Nucleus accumbens (tissue), 56 donors: ENCODE measurements at regions not wholly inside any gene's neighbourhood (a gene's known extent, or its start where the extent isn't known, plus 50 kb on each side); places are given as distances from the start of the nearest gene placed in this dataset.
A peak's percentile ranks its signal among the peaks of the same experiment; 100 is the strongest.

Source experiments
- DNase-seq, 56 donors: peaks; one replicate each; lab custom pipeline; 2025; lab: John Stamatoyannopoulos, UW

DNA sequence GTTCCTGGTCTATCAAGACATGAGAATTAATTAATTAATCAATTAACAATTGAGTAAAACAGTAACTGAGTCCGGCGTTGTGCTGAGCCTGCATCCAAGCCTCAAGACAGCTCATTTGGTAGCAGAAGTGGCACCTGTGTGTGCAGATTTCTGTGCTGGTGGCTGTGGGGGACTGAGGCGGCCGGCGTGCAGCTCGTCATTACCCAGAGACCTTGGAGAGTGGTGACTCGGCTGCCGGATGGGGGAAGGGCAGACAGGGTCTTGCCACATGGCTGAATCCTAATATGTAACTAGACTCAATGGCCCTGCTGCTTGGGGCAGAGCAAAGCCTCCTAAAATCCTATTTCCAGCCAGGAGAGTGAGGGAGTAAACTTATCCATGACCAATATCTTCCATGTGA is 510.2 kb downstream of the TCERG1L start:
- no peak for DNase-seq

DNA sequence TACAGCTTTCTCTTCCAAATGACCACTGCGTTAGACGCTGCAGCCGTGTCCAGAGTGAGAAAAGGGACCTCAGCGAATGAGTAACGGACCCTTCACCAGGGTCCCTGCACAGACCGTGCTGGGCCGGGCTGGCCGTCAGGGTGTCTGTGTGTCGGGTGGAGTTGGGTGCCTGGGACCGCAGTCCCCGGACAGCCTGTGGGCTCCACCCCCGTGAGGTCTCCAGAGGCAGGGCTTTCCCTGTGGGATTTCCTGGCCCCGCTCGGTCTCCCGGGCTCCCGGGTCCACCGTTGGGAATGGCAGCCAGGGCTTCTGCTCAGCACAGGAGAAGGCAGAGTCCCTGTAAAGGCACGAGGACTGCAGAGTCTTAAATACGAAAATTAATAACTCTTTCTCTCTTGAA is 509.7 kb downstream of the TCERG1L start:
- no peak for DNase-seq

GRCh38 chr10:130802301-130802700 is 509.2 kb downstream of the TCERG1L start:
- DNase-seq = no peak

DNA sequence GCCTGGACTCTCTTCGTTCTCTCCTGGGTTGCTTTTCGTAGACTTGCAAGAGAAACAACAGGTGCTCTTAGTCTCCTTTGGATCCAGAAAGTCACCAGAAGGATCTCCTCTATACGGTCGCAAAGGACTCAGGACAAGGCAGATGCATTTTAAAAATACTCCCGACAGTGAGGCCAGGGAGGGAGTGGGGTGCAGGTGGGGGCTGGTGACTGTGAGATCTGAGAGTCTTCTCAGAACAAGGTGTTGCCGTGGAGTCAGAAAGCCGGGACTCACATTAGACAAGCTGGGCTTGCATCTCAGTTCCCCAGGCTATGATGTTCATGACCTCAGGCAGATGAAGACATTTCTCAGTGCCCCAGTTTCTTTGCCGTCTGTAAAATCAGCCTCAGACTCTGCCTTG is 507.2 kb downstream of the TCERG1L start:
- DNase-seq = no peak

DNA sequence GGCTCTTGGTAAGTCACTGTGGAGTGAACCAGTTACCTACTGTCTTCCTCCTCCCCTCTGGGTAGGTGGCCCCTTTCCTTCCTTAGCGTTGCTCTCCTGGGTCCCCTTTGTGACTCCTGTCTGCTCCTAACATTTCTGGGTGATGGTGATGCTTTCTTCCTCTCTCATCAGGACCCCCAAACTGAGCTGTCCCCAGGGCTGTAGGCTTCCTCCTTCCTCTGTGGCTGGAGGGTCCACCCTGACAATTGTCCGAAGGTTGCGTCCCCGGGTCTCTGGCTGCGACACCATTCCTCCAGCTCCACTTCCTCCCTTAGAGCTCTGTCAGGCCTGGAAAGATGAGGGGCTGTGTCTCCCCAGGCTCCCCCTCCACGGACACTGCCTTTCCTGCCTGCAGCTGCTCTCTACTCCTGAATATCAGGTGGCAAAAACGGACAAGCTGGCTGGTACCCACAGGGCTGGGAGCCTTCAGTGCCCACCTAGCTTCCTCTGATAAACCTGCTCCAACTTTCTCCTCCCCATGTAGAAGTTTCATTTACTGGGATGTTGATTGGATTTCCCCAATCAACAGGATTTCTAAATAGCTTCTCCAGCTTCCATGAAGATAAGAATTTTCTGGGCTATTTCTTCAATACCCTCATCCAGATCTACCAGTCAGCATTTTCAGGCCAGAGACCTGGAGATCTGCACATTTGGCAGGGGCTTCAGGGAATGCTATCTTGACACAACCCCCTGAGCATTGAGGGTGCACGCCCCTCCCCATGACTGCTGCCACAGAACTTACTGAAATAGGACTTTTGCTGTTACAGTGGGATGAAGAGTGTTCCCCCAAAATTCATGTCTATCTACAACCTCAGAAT is 506.5 kb downstream of the TCERG1L start:
- no peak for DNase-seq

- DNase-seq = no peak
Measured at GRCh38 chr10:130805635-130806030, 505.9 kb downstream of the TCERG1L start.

DNA sequence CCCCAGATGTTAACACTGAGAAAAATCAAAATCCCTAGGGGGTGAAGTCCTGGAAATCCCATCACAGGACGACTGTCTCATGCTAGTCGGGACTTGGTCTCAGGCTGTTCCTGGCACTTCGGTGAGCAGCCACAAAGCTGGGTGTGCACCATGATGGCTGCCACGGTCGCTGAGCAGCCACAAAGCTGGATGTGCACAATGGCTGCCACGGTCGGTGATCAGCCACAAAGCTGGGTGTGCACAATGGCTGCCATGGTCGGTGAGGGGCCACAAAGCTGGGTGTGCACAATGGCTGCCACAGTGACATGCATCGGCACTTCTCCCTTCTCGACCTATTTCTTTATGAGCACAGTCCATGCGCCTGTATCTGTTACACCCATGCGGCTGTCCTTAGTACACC is 505.1 kb downstream of the TCERG1L start:
- DNase-seq = no peak

- DNase-seq = no peak
Measured at GRCh38 chr10:130807096-130807495, 504.4 kb downstream of the TCERG1L start.

GRCh38 chr10:130807721-130808120 is 503.8 kb downstream of the TCERG1L start:
- DNase-seq = no peak

DNA sequence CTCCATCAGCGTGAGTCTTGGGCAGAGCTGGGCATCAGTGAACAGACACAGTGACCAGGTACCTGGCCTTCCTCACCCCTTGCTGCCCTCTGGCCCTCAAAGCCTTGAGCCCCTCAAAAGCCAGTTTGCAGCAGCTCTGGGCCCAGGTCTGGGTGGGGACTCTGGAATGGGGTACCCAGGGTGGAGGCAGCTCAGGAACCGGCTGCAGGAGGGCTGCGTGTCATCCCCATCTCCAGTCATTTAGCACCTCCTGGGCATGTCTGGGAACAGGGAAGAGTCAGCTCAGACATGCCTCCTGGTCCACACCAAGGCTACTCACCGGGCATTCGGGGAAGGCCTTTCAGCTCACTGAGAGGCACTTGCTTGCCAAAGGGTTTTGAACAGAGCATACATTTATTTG is 503.3 kb downstream of the TCERG1L start:
- DNase-seq = no peak

DNA sequence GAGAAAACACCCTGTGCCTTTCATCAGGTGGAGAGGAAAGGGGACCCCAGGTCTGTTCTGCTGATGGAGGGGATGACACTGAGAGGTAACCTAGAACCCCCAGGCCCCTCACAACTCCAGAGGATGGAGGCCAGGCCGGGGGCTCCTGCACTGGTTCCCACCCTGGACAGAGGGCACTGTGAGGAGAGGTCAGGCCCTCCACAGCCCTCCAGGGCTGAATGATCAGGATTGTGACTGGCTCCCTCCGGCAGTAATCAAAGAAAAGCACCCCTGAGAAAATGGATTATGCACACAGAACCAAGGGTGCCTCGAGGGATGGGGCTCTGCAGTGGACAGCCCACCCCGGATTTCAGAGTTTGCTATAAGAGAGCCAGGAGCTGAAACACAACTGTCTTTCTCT is 502.8 kb downstream of the TCERG1L start:
- DNase-seq = no peak

DNA sequence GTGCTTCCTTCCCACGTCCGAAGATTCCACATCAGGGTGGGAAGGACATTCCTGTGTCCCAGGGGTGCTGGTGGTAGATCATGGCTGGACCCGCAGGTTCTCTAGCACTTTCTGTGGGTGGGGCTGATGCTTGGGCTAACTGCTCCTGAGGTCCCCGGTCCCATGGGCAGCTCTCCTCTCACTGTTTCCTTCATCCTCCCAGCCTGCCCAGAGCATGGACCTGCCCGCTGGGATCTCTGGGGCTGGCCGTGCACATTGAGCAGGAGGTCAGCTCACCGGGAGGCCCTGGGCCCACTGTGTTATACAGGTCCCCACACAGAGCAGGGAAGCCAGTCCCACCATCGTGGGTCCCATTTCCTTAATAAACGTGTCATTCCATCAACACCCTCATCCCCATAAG is 502.3 kb downstream of the TCERG1L start:
- DNase-seq = no peak

- DNase-seq = peak in 9 of 56 donors; percentile 2 to 30 (median 19)
Measured at GRCh38 chr10:130809761-130810515, 501.6 kb downstream of the TCERG1L start.

DNA sequence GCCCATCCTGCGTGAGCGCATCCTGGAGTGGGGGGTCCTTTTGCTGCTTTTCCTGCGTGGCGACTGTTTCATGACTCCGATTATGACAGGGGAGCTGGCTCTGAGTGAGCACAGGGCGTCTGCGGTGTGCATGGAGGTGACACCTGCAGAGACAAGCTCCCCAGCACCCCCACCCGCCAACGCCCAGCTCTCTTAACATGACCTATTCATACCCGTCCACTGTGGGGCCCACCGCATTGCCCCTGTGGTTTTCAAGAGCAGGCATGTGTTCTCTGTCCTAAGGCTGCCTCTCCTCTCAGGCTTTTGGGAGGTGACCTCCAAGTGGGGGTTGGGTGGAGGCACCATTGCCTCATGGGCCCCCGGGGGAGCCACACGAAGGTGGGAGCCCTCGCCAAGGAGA is 500.7 kb downstream of the TCERG1L start:
- no peak for DNase-seq

DNA sequence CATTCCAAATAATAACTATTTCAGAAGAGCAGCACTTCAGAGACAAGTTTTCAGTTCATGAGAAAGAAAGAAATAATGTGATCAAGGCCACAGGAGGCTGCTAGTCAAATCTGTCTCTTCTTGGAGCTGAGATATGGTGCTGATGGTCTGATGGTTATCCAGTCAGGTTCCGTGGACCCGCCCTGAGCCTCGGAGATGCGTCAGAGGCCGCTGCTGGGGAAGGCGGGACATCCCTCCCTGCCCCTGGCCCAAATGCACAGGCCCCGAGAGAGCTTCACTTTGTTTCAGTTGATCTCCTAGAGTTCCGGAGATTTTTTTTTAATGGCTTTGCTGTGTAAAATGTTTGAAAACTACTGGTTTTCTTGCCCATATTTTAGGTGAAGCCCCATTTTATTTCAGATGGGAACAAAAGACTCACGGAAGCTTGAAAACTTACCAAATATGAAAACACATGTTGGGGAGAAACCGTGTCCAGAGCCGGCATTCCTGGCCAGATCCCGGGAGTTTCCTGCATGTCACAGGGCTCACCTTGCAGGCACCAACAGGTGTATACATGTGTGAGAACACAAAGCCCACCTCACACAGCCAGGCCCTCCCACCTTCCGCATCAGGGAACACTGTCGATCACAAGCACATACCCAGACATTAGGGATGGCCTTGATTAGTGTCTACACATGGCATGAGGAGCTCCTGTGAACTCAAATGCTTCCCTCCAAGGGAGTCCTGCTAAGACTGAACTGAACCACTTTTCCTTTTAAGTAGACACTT is 499.0 kb downstream of the TCERG1L start:
- DNase-seq = no peak

DNA sequence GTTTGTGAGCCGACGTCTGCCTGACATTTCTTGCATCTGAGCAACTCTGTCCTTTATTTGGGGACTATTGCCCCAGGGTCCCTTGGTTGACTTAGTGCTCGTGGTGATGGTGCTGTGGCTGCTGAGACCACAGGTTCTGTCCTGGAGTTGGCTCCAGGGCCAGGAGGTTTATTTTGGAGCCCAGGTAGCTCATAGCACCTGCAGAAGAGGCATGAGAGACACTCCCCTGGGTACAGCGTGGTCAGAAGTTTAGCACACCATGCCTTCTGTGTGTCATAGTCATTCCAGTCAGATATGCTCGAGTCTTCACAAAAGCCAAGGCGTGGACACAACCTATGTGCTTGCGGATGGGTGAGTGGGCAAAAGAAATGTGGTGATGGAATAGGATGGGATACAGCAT is 496.9 kb downstream of the TCERG1L start:
- DNase-seq = no peak

DNA sequence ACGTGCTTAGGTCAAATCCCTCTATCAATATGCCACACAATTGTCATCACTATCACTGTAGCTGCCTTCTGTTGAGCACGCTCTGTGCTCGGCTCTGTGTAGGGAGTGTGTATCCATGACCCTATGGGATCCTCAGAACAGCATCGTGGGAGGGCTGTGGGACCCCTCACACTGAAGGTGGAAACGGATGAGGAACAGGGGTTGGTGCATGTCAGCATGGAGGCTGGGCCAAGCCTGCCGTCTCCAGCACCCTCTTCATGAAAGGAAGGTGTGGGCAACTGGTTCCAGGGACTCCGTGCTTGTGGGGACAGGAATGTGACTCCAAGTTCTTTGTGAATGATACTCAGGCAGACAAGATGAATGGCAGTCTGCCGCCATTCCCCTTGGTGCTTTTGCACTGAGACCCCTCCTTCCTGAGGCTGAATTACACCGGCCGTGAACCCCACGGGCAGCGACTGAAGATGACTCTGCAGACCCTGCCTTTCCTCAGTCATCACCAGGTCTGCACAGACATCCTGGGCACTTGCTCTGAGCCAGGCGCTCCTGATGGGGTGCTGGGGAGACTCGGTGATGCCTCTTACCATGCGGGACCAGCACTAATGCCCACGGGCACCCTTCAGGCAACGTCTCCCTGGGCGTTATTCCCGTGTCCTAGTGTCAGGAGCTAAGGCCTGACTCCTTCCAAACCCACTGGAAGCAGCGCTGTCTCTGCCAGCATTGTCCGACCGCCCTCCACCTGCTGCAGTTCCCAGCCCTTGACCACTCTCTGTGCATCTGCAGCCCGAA is 495.2 kb downstream of the TCERG1L start:
- no peak for DNase-seq

- peak in 1 of 56 donors; percentile 13 for DNase-seq
Measured at GRCh38 chr10:130817046-130817624, 494.4 kb downstream of the TCERG1L start.

- DNase-seq = no peak
Measured at GRCh38 chr10:130817674-130818073, 493.8 kb downstream of the TCERG1L start.

DNA sequence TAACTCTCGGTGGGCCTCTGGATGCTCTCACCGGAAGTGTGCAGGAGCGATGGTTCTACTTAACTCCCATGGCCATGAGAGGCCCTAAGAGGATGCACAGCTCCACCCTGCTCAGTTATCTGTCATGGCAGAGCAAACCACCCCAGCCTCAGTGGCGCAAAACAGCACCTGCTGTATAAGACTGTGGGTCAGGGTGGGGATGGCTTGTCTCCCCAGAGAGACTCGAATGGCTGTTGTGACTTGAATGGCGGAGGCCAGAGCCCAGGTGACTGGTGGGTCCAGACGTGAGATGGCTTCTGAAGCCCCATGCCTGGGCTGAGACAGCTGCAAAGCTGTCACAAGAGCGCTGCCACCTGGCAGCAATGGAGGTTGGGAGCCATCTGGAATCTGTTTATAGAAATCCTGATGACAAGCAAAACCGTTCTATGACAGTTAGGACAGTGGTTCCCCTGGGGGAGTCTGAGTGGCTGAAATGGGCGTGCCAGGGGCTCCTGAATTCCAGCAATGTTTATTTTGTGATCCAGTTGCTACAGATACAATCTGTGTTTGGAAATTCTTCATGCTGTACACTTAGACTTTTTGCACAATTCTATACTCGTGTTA is 490.5 kb downstream of the TCERG1L start:
- DNase-seq = no peak
